T47D (cell line): ENCODE measurements at regions not wholly inside any gene's neighbourhood (a gene's known extent, or its start where the extent isn't known, plus 50 kb on each side); places are given as distances from the start of the nearest gene placed in this dataset.
A peak's percentile ranks its signal among the peaks of the same experiment; 100 is the strongest.

Source experiments
- DNase-seq, 2 experiments: peaks; one replicate each; pipeline versions ENCODE4 v3.0.0 to v3.0.0-alpha.2; 2011 to 2012; ENCODE audit warnings: low read depth in 1 of 2, low spot score in 1 of 2
- JUND ChIP-seq: IDR thresholded peaks from 2 replicates; pipeline ENCODE4 v1.6.1; 2012; ENCODE audit warnings: low read depth
- in situ Hi-C: cut with HindIII; loops from 2 replicates; pipeline ENCODE4 v1.10.0; 2016; ENCODE audit warnings: low sequenced_read_pairs, low pct_unique_long_range_greater_than_20kb

GRCh38 chr2:235330775-235331451 lies 162.9 kb upstream of the AGAP1 start:
- DNase-seq = peak; percentile 11 to 74

GRCh38 chr2:235332240-235332890 lies 161.5 kb upstream of the AGAP1 start:
- DNase-seq = no peak
- no peak for TF ChIP-seq JUND
- in situ Hi-C loops = no loop called here

More at GRCh38 chr2:235330775-235331451, 162.9 kb upstream of the AGAP1 start:
- peak; percentile 74; the same call in 1 of the 2 replicates for TF ChIP-seq JUND
- in situ Hi-C loops = no loop called here

GRCh38 chr2:235333076-235333475 lies 160.8 kb upstream of the AGAP1 start:
- no peak for DNase-seq
- TF ChIP-seq JUND = no peak
- in situ Hi-C loops = no loop called here

- in situ Hi-C loops = no loop called here
- no peak for TF ChIP-seq JUND
- DNase-seq = no peak
Measured at GRCh38 chr2:235334179-235334578, 159.7 kb upstream of the AGAP1 start.

GRCh38 chr2:235343156-235343774 lies 150.6 kb upstream of the AGAP1 start:
- no peak for DNase-seq
- in situ Hi-C loops = no loop called here

GRCh38 chr2:235343869-235344268 lies 150.0 kb upstream of the AGAP1 start:
- no peak for TF ChIP-seq JUND
- DNase-seq = no peak
- in situ Hi-C loops = no loop called here

More at GRCh38 chr2:235343156-235343774, 150.6 kb upstream of the AGAP1 start:
- TF ChIP-seq JUND = no peak

GRCh38 chr2:235345745-235346144 lies 148.1 kb upstream of the AGAP1 start:
- in situ Hi-C loops = no loop called here
- no peak for TF ChIP-seq JUND
- DNase-seq = no peak

GRCh38 chr2:235347691-235348090 lies 146.2 kb upstream of the AGAP1 start:
- TF ChIP-seq JUND = no peak
- in situ Hi-C loops = no loop called here
- no peak for DNase-seq

- no peak for TF ChIP-seq JUND
- in situ Hi-C loops = no loop called here
- DNase-seq = no peak
Measured at GRCh38 chr2:235348329-235348728, 145.5 kb upstream of the AGAP1 start.

- TF ChIP-seq JUND = no peak
- in situ Hi-C loops = no loop called here
- DNase-seq = no peak
Measured at GRCh38 chr2:235350234-235350633, 143.6 kb upstream of the AGAP1 start.

- in situ Hi-C loops = no loop called here
- no peak for TF ChIP-seq JUND
- DNase-seq = no peak
Measured at GRCh38 chr2:235352541-235352940, 141.3 kb upstream of the AGAP1 start.

- in situ Hi-C loops = no loop called here
- no peak for TF ChIP-seq JUND
- no peak for DNase-seq
Measured at GRCh38 chr2:235357881-235358280, 136.0 kb upstream of the AGAP1 start.

- no peak for TF ChIP-seq JUND
- no peak for DNase-seq
- in situ Hi-C loops = no loop called here
Measured at GRCh38 chr2:235358981-235359471, 134.8 kb upstream of the AGAP1 start.
